Ishikawa (cell line): ENCODE measurements at regions not wholly inside any gene's neighbourhood (a gene's known extent, or its start where the extent isn't known, plus 50 kb on each side); places are given as distances from the start of the nearest gene placed in this dataset.

Source experiments
- CEBPB ChIP-seq: IDR thresholded peaks from 2 replicates; pipeline ENCODE4 v1.6.1; 2012
- EP300 ChIP-seq: IDR thresholded peaks from 2 replicates; pipeline ENCODE4 v1.6.1; 2012; ENCODE audit warnings: borderline replicate concordance
- FOXM1 ChIP-seq: IDR thresholded peaks from 2 replicates; pipeline ENCODE4 v1.6.1; 2012; ENCODE audit warnings: low read depth, borderline replicate concordance
- MAX ChIP-seq: IDR thresholded peaks from 2 replicates; pipeline ENCODE4 v1.6.1; 2012
- NFIC ChIP-seq: IDR thresholded peaks from 2 replicates; pipeline ENCODE4 v1.6.1; 2012
- RAD21 ChIP-seq: IDR thresholded peaks from 2 replicates; pipeline ENCODE4 v1.6.1; 2012; ENCODE audit warnings: low read depth
- TAF1 ChIP-seq: IDR thresholded peaks from 2 replicates; pipeline ENCODE4 v1.6.1; 2012; ENCODE audit warnings: low read depth, mild to moderate bottlenecking
- TCF12 ChIP-seq: IDR thresholded peaks from 2 replicates; pipeline ENCODE4 v1.6.1; 2012; ENCODE audit warnings: low read depth
- USF1 ChIP-seq: IDR thresholded peaks from 2 replicates; pipeline ENCODE4 v1.6.1; 2012
- YY1 ChIP-seq: IDR thresholded peaks from 2 replicates; pipeline ENCODE4 v1.6.1; 2012; ENCODE audit warnings: low read depth
- ZBTB7A ChIP-seq: IDR thresholded peaks from 2 replicates; pipeline ENCODE4 v1.6.1; 2012; ENCODE audit warnings: low read depth

GRCh38 chr2:217743966-217744761, 258.6 kb downstream of the TNS1 start:
- TF ChIP-seq FOXM1 (no peak), MAX (no peak), YY1 (no peak), NFIC (no peak), EP300 (no peak), CEBPB (no peak), TCF12 (no peak), RAD21 (no peak), ZBTB7A (no peak), USF1 (no peak), TAF1 (no peak)
